Amniotic stem cell (primary cell): ENCODE measurements at regions not wholly inside any gene's neighbourhood (a gene's known extent, or its start where the extent isn't known, plus 50 kb on each side); places are given as distances from the start of the nearest gene placed in this dataset.
A peak's percentile ranks its signal among the peaks of the same experiment; 100 is the strongest.

Experiments
- DNase-seq: peaks from one replicate; lab custom pipeline; 2025; lab: John Stamatoyannopoulos, UW

- DNase-seq, result no peak
Observed at GRCh38 chr13:77480066-77480465, 55.4 kb upstream of the SCEL start.

- DNase-seq, result no peak
Observed at GRCh38 chr13:77479326-77479725, 56.2 kb upstream of the SCEL start.

GRCh38 chr13:77477299-77477848 is 58.1 kb upstream of the SCEL start:
- DNase-seq, result no peak

- DNase-seq, result no peak
Observed at GRCh38 chr13:77476456-77476855, 59.0 kb upstream of the SCEL start.

GRCh38 chr13:77475345-77476084 is 60.0 kb upstream of the SCEL start:
- DNase-seq, result no peak

- no peak for DNase-seq
Observed at GRCh38 chr13:77470986-77471385, 64.5 kb upstream of the SCEL start.

GRCh38 chr13:77466753-77467422 is 68.6 kb upstream of the SCEL start:
- DNase-seq, result no peak

- peak; percentile 0 for DNase-seq
Observed at GRCh38 chr13:77465603-77466195, 69.8 kb upstream of the SCEL start.

- no peak for DNase-seq
Observed at GRCh38 chr13:77460195-77460594, 75.3 kb upstream of the SCEL start.

GRCh38 chr13:77459592-77459991 is 75.9 kb upstream of the SCEL start:
- no peak for DNase-seq

GRCh38 chr13:77458736-77459135 is 76.8 kb upstream of the SCEL start:
- DNase-seq, result no peak

- no peak for DNase-seq
Observed at GRCh38 chr13:77457966-77458365, 77.5 kb upstream of the SCEL start.

- DNase-seq, result no peak
Observed at GRCh38 chr13:77456271-77456670, 79.2 kb upstream of the SCEL start.

- no peak for DNase-seq
Observed at GRCh38 chr13:77449265-77449664, 86.2 kb upstream of the SCEL start.

- no peak for DNase-seq
Observed at GRCh38 chr13:77448689-77449088, 86.8 kb upstream of the SCEL start.

- DNase-seq, result no peak
Observed at GRCh38 chr13:77443511-77443910, 92.0 kb upstream of the SCEL start.

- no peak for DNase-seq
Observed at GRCh38 chr13:77437267-77437666, 98.2 kb upstream of the SCEL start.

GRCh38 chr13:77434289-77434688 is 101.2 kb upstream of the SCEL start:
- no peak for DNase-seq

GRCh38 chr13:77431449-77431848 is 104.1 kb upstream of the SCEL start:
- no peak for DNase-seq

- DNase-seq, result no peak
Observed at GRCh38 chr13:77430377-77430951, 103.6 kb upstream of the MYCBP2 start.

GRCh38 chr13:77429320-77430142 is 102.6 kb upstream of the MYCBP2 start:
- no peak for DNase-seq

GRCh38 chr13:77425705-77426104 is 98.8 kb upstream of the MYCBP2 start:
- no peak for DNase-seq
